CD4-positive, alpha-beta memory T cell (primary cell): ENCODE measurements at regions not wholly inside any gene's neighbourhood (a gene's known extent, or its start where the extent isn't known, plus 50 kb on each side); places are given as distances from the start of the nearest gene placed in this dataset.

ENCODE experiments used
- CTCF ChIA-PET: fragments of 350-600 bp; sonication (Branson Sonifier 250); formaldehyde crosslinking; loops from one replicate; lab custom pipeline; 2021; ENCODE audit warnings: inconsistent platforms; ENCODE audit not compliant: partially characterized antibody; lab: Charles Lee
- POLR2A ChIA-PET: fragments of 350-600 bp; sonication (Branson Sonifier 250); formaldehyde crosslinking; loops from one replicate; lab custom pipeline; 2021; ENCODE audit not compliant: partially characterized antibody; lab: Charles Lee
- DNase-seq, 5 donors: peaks; one replicate each; pipeline versions ENCODE4 v3.0.0 to v3.0.0-alpha.2; 2020 to 2022; ENCODE audit warnings: mixed read lengths in 1 of 5
- H3K27ac ChIP-seq: one replicate; pipeline ENCODE4 v1.7.0; 2013; ENCODE audit warnings: low read depth, low read length
- H3K27me3 ChIP-seq: 2 replicates; pipeline ENCODE4 v1.7.0; 2013; ENCODE audit warnings: mild to moderate bottlenecking, low read length, moderate library complexity; ENCODE audit not compliant: insufficient read depth
- H3K36me3 ChIP-seq: 2 replicates; pipeline ENCODE4 v1.7.0; 2013; ENCODE audit warnings: mild to moderate bottlenecking, low read length, moderate library complexity; ENCODE audit not compliant: insufficient read depth
- H3K4me1 ChIP-seq: 2 replicates; pipeline ENCODE4 v1.7.0; 2013; ENCODE audit warnings: mild to moderate bottlenecking, low read length, moderate library complexity; ENCODE audit not compliant: insufficient read depth
- H3K4me3 ChIP-seq, 2 donors: one replicate each; pipeline ENCODE4 v1.7.0; 2013; ENCODE audit warnings: low read length in 2 of 2, mild to moderate bottlenecking in 1 of 2
- H3K9me3 ChIP-seq, 2 donors: one replicate each; pipeline ENCODE4 v1.7.0; 2013; ENCODE audit warnings: low read length in 2 of 2, control low read depth in 1 of 2; ENCODE audit not compliant: control insufficient read depth in 1 of 2
- H3K27ac Mint-ChIP-seq, 7 donors: one replicate each; pipeline ENCODE4 v1.8.0; 2020 to 2021; ENCODE audit warnings: mixed read lengths in 7 of 7, mild to moderate bottlenecking in 6 of 7, inconsistent platforms in 3 of 7, moderate library complexity in 3 of 7
- H3K27me3 Mint-ChIP-seq, 2 donors: one replicate each; pipeline ENCODE4 v1.8.0; 2020 to 2021; ENCODE audit warnings: mixed read lengths in 2 of 2
- H3K36me3 Mint-ChIP-seq, 2 donors: one replicate each; pipeline ENCODE4 v1.8.0; 2020 to 2021; ENCODE audit warnings: mixed read lengths in 2 of 2, inconsistent platforms in 1 of 2, mild to moderate bottlenecking in 1 of 2
- H3K4me1 Mint-ChIP-seq, 4 donors: one replicate each; pipeline ENCODE4 v1.8.0; 2020 to 2021; ENCODE audit warnings: mixed read lengths in 4 of 4, mild to moderate bottlenecking in 1 of 4
- H3K4me3 Mint-ChIP-seq, 8 donors: one replicate each; pipeline ENCODE4 v1.8.0; 2020 to 2021; ENCODE audit warnings: mixed read lengths in 8 of 8, mild to moderate bottlenecking in 7 of 8, moderate library complexity in 6 of 8, inconsistent platforms in 3 of 8
- H3K9me3 Mint-ChIP-seq, 8 donors: one replicate each; pipeline ENCODE4 v1.8.0; 2020 to 2021; ENCODE audit warnings: mixed read lengths in 8 of 8, mild to moderate bottlenecking in 5 of 8, inconsistent platforms in 3 of 8, moderate library complexity in 1 of 8
- intact Hi-C: fragments of 100-400 bp; cut with micrococcal nuclease; formaldehyde crosslinking; loops from one replicate; pipeline ENCODE4 v1.15.1; 2023

DNA sequence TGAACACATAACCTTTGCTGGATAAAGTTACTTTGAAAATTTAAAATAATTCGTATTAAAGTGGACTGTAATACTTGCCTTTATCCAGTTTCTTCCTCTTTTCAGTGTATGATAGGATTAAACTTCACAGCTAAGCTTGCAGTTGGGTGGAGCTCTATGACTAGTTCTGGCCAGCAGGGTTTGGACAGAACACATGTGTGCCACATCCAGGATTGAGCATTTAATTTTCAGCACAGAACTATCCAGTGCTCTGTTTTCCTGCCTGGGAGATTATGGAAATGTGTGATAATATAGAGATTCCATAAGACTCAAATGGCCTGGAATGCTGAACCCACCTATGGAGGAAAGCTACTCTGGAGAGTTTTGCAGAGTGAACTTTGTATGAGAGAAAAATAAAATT, 200.2 kb downstream of the OSR1 start:
- Mint-ChIP-seq H3K27ac (no peak overlapping the region), H3K9me3 (peaks cover 0 to 29% (median 14%) of the 10 kb centered on the region in 8 donors), H3K36me3 (peaks cover 0 to 3% of the 10 kb centered on the region in 2 donors), H3K4me3 (no peak overlapping the region), H3K27me3 (no peaks in the 10 kb centered on the region), H3K4me1 (no peaks in the 10 kb centered on the region)
- H3K4me1 ChIP-seq, result no peaks in the 10 kb centered on the region
- H3K27me3 ChIP-seq, result no peaks in the 10 kb centered on the region
- ChIA-PET POLR2A (no interaction called here), CTCF (interaction anchor here (1.0 kb wide), 1 partner anchor 12 kb away, joined by 3 read pairs; no protein-coding TSS in a partner anchor)
- no peak for DNase-seq
- no peak overlapping the region for H3K27ac ChIP-seq
- H3K9me3 ChIP-seq, result no peaks in the 10 kb centered on the region
- no peak overlapping the region for H3K4me3 ChIP-seq
- intact Hi-C loops, result no loop called here
- H3K36me3 ChIP-seq, result no peaks in the 10 kb centered on the region

DNA sequence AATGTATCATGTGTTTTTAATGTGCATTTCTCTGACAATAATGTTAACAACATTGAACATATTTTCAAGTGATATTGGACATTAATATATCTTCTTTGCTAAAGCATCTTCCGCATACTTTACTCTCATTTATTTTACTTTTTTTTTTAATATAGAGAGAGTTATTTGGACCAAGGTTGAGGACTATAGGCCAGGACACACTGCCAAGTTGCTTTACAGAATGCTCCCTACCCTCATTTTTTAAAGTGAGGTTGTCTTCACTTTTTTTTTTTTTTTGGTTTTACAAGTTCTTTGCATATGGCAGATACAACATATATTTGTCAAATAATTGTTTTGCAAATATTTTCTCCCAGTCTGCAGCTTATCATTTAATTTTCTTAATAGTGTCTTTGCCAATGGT, 201.8 kb downstream of the OSR1 start:
- intact Hi-C loops, result no loop called here
- H3K36me3 Mint-ChIP-seq, result peaks cover 0 to under 1% of the 10 kb centered on the region in 2 donors
- Histone ChIP-seq H3K4me1 (no peaks in the 10 kb centered on the region), H3K27me3 (no peaks in the 10 kb centered on the region), H3K27ac (no peak overlapping the region), H3K4me3 (no peak overlapping the region), H3K36me3 (no peaks in the 10 kb centered on the region), H3K9me3 (no peaks in the 10 kb centered on the region)
- no peak for DNase-seq
- H3K27me3 Mint-ChIP-seq, result no peaks in the 10 kb centered on the region
- POLR2A ChIA-PET, result no interaction called here
- CTCF ChIA-PET, result no interaction called here
- H3K27ac Mint-ChIP-seq, result no peak overlapping the region
- H3K4me3 Mint-ChIP-seq, result no peak overlapping the region
- no peaks in the 10 kb centered on the region for H3K4me1 Mint-ChIP-seq
- peaks cover 0 to 32% (median 18%) of the 10 kb centered on the region in 8 donors for H3K9me3 Mint-ChIP-seq

DNA sequence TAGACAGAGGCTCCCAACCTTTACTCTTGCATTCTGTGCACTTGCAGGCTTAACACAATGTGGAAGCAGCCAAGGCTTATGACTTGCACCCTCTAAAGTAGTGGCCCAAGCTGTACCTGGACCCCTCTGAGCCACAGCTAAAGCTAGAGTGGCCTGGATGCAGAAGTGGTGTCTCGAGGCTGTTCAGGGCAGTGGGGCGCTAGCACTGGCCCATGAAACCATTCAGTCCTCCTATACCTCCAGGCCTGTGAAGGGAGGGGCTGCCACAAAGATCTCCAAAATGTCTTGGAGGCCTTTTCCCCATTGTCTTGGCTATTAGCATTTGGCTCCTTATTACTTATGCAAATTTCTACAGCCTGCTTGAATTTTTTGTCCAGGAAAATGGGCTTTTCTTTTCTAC, 207.7 kb downstream of the OSR1 start:
- Histone ChIP-seq H3K27ac (no peak overlapping the region), H3K4me1 (no peaks in the 10 kb centered on the region), H3K4me3 (no peak overlapping the region), H3K36me3 (no peaks in the 10 kb centered on the region), H3K9me3 (no peaks in the 10 kb centered on the region), H3K27me3 (no peaks in the 10 kb centered on the region)
- Mint-ChIP-seq H3K27me3 (no peaks in the 10 kb centered on the region), H3K27ac (no peak overlapping the region), H3K4me1 (no peaks in the 10 kb centered on the region), H3K9me3 (peaks cover 3 to 39% (median 26%) of the 10 kb centered on the region in 8 donors), H3K36me3 (no peaks in the 10 kb centered on the region), H3K4me3 (no peak overlapping the region)
- ChIA-PET CTCF (no interaction called here), POLR2A (no interaction called here)
- no peak for DNase-seq
- intact Hi-C loops, result no loop called here

DNA sequence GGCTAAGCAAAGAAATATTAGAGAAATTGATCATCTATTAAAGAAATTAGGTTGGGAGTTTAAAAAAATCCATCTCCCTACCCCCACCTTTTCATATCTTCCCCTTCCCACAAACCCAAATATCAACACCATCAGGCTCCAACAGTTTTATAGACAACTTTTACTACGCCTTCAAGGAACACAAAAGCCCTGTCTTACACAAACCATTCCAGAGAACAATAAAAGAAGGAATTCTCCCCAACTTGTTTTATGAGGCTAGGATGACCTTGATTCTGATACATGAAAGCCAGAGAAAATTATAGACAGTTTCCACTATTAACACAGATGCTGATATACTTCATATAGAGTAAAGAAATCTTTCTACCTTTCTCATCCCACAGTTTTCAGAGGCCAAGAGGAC, 211.6 kb downstream of the OSR1 start:
- no peaks in the 10 kb centered on the region for H3K4me1 ChIP-seq

DNA sequence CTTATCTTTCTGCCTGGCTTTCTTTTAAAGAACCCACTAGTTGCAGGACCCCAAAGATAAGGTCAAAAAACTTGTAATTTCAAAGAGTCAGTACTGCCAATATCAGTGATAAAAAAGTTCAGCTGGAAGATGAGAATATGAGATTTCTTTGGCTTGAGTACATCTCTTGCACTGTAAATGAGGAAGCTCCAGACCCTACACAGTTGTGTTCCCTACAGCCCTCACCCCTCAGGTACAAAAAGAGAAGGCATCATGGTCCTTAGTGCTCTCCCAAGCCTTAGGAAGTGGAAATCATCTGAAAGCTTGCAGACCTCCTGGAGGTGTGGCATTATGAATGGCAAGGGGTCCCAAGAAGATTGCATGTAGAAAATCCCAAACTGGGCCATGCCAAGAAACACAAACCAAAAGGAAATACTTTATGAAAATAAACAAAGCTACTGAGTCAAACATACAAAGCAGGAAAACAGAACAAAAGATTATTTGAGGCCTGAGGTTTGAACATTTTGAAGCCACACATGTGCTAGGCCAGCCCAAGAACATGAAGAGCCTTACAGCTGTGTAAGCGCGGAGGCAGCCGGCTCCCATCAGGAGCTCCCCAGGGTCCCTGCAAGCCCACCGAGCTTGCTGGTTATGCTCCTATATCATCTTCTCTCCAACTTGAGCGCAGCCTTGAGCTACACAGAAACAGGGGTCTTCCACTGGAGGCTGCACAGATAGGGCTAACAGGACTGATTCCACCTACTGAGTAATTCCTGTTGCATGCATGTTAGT, 217.0 kb downstream of the OSR1 start:
- Mint-ChIP-seq H3K4me3 (no peak overlapping the region), H3K4me1 (no peaks in the 10 kb centered on the region), H3K9me3 (peaks cover 0 to 2% (median 0%) of the 10 kb centered on the region in 8 donors), H3K27me3 (peaks cover 0 to 2% of the 10 kb centered on the region in 2 donors), H3K27ac (no peak overlapping the region), H3K36me3 (no peaks in the 10 kb centered on the region)
- intact Hi-C loops, result no loop called here
- no peak overlapping the region for H3K4me3 ChIP-seq
- no peaks in the 10 kb centered on the region for H3K9me3 ChIP-seq
- H3K4me1 ChIP-seq, result no peaks in the 10 kb centered on the region
- H3K36me3 ChIP-seq, result no peaks in the 10 kb centered on the region
- ChIA-PET CTCF (no interaction called here), POLR2A (no interaction called here)
- no peak for DNase-seq
- H3K27me3 ChIP-seq, result no peaks in the 10 kb centered on the region
- no peak overlapping the region for H3K27ac ChIP-seq

More for the DNA sequence above, 211.6 kb downstream of the OSR1 start:
- Mint-ChIP-seq H3K9me3 (peaks cover 3 to 27% (median 19%) of the 10 kb centered on the region in 8 donors), H3K4me3 (no peak overlapping the region), H3K4me1 (no peaks in the 10 kb centered on the region), H3K36me3 (no peaks in the 10 kb centered on the region), H3K27ac (no peak overlapping the region), H3K27me3 (no peaks in the 10 kb centered on the region)
- Histone ChIP-seq H3K27me3 (no peaks in the 10 kb centered on the region), H3K4me3 (no peak overlapping the region), H3K9me3 (no peaks in the 10 kb centered on the region), H3K27ac (no peak overlapping the region), H3K36me3 (no peaks in the 10 kb centered on the region)
- ChIA-PET POLR2A (no interaction called here), CTCF (no interaction called here)
- intact Hi-C loops, result no loop called here
- no peak for DNase-seq

DNA sequence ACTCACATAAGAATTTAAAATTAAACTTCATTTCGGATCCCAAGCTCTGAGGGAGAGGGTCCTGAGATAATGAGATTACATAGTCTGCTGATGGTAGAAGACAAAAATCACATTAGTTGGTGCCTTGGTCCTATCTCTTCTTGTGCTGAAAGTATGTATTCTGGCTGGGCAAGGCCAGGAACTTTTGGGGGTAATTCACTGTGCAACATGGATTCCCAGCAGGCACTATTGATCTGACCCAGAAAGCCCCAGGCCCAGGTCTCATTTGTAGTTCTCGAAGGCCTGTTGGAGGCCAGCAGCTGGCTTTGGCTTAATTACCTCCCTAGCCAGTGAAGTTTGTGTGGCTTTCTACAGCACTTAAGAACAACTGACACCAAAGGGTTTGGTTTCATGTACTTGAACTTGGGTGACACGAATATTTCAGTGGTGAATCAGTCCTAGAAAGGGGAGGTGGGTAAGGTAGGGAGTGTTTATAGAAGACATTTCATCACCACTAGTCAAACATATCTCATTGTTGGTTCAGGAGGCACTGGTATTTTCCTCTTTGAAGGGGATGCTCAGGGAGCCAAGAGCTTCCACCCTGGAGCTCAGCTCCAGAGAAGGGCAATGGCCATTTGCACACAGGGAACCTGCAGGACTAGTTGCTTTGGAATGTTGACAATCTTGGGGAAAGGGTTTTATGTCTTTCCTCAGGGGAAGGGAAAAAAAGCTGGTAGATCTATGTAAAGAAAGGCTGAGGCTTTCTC, 217.8 kb downstream of the OSR1 start:
- H3K27me3 Mint-ChIP-seq, result peaks cover 0 to 2% of the 10 kb centered on the region in 2 donors
- H3K4me1 Mint-ChIP-seq, result no peaks in the 10 kb centered on the region
- no peak overlapping the region for H3K27ac Mint-ChIP-seq
- no peaks in the 10 kb centered on the region for H3K36me3 Mint-ChIP-seq
- POLR2A ChIA-PET, result no interaction called here
- peaks cover 0 to 2% (median 0%) of the 10 kb centered on the region in 8 donors for H3K9me3 Mint-ChIP-seq
- no peaks in the 10 kb centered on the region for H3K36me3 ChIP-seq
- no peak overlapping the region for H3K27ac ChIP-seq
- CTCF ChIA-PET, result no interaction called here
- no peak overlapping the region for H3K4me3 ChIP-seq
- no peaks in the 10 kb centered on the region for H3K4me1 ChIP-seq
- H3K9me3 ChIP-seq, result no peaks in the 10 kb centered on the region
- intact Hi-C loops, result no loop called here
- no peaks in the 10 kb centered on the region for H3K27me3 ChIP-seq
- DNase-seq, result no peak
- H3K4me3 Mint-ChIP-seq, result no peak overlapping the region

DNA sequence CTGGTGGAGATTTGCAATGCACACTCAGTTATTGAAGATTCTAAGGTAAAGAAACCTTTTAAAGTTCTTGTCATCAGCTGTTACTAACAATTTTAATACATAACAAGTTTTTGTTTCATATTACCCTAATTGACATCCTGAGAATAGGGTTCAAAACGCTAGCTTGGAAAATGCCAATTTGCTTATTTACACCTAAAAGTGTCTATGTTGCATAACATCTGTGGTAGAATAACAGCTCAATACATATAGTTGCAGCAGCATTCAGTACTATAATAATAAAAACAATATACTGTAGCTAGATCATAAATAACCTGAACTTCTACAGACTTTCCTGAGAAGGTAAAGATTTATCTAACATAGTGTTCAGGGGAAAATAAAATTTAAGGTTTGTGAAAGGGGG, 219.0 kb downstream of the OSR1 start:
- H3K27me3 Mint-ChIP-seq, result peaks cover 0 to 2% of the 10 kb centered on the region in 2 donors
- H3K27ac ChIP-seq, result no peak overlapping the region
- no peaks in the 10 kb centered on the region for H3K36me3 ChIP-seq
- H3K4me1 Mint-ChIP-seq, result no peaks in the 10 kb centered on the region
- no peak overlapping the region for H3K4me3 ChIP-seq
- H3K4me3 Mint-ChIP-seq, result no peak overlapping the region
- intact Hi-C loops, result no loop called here
- CTCF ChIA-PET, result no interaction called here
- H3K27me3 ChIP-seq, result no peaks in the 10 kb centered on the region
- H3K9me3 Mint-ChIP-seq, result peaks cover 0 to 2% (median 0%) of the 10 kb centered on the region in 8 donors
- POLR2A ChIA-PET, result no interaction called here
- H3K4me1 ChIP-seq, result no peaks in the 10 kb centered on the region
- DNase-seq, result no peak
- H3K36me3 Mint-ChIP-seq, result no peaks in the 10 kb centered on the region
- no peaks in the 10 kb centered on the region for H3K9me3 ChIP-seq
- H3K27ac Mint-ChIP-seq, result no peak overlapping the region
